Esophagus muscularis mucosa (tissue), 4 donors: ENCODE measurements at regions not wholly inside any gene's neighbourhood (a gene's known extent, or its start where the extent isn't known, plus 50 kb on each side); places are given as distances from the start of the nearest gene placed in this dataset.

Source experiments
- CTCF ChIP-seq, 3 experiments: fragments of 200-600 bp in 2 of 3; fragments of 450-650 bp in 1 of 3; sonication (generic) in 2 of 3; IDR thresholded peaks; one replicate each; pipeline ENCODE4 v1.5.1; 2017 to 2019; ENCODE audit warnings: antibody characterized with exemption in 3 of 3, mild to moderate bottlenecking in 2 of 3, moderate library complexity in 1 of 3
- EP300 ChIP-seq: sonication (generic); formaldehyde crosslinking; IDR thresholded peaks from one replicate; pipeline ENCODE4 v1.6.1; 2017; ENCODE audit warnings: antibody characterized with exemption
- POLR2A ChIP-seq: fragments of 450-650 bp; IDR thresholded peaks from one replicate; pipeline ENCODE4 v1.6.1; 2017; ENCODE audit warnings: antibody characterized with exemption, moderate library complexity, mild to moderate bottlenecking, low read depth
- POLR2AphosphoS5 ChIP-seq, 2 donors: sonication (generic); formaldehyde crosslinking; IDR thresholded peaks; one replicate each; pipeline ENCODE4 v1.6.1; 2017; ENCODE audit warnings: antibody characterized with exemption in 2 of 2

DNA sequence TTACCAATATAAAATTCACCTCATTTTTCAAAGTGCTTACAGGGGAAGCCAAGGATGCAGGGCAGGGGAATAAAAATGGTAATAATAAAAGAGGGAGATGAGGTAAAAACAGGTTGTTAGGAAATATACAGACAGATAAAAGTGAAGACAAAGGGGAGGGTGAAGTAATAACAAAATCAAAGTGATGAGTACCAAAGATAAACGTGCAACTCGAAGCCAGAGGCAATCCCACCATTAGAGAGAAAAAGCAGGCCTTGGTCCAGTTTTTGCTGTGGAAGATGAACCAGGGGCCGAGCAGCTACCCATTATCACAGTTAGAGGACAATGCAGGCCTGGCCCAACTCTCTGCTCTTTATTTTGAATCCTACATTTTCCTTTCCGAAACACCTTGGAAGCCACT is 99.6 kb upstream of the UPP2 start:
- TF ChIP-seq CTCF (IDR thresholded peaks at IDR 0.05): no peak
- TF ChIP-seq POLR2AphosphoS5 (IDR thresholded peaks at IDR 0.05): no peak
- no peak for TF ChIP-seq POLR2A
- TF ChIP-seq EP300: no peak
